PFSK-1 (cell line): ENCODE measurements at regions not wholly inside any gene's neighbourhood (a gene's known extent, or its start where the extent isn't known, plus 50 kb on each side); places are given as distances from the start of the nearest gene placed in this dataset.

Source experiments
- POLR2AphosphoS5 ChIP-seq: IDR thresholded peaks from 2 replicates; pipeline ENCODE4 v1.6.1; 2012; ENCODE audit warnings: low read depth, mild to moderate bottlenecking, control low read depth, low read length, moderate library complexity
- SIN3A ChIP-seq: IDR thresholded peaks from 2 replicates; pipeline ENCODE4 v1.6.1; 2012; ENCODE audit warnings: mild to moderate bottlenecking, low read length, moderate library complexity, borderline replicate concordance; ENCODE audit not compliant: insufficient read depth
- TAF1 ChIP-seq: IDR thresholded peaks from 2 replicates; pipeline ENCODE4 v1.6.1; 2012; ENCODE audit warnings: low read length, control low read depth, borderline replicate concordance; ENCODE audit not compliant: insufficient read depth

- TF ChIP-seq TAF1: no peak
- no peak for TF ChIP-seq SIN3A
- no peak for TF ChIP-seq POLR2AphosphoS5
Measured at GRCh38 chr9:85216601-85217000, 525.2 kb downstream of the AGTPBP1 start.
